ENCODE measurements at regions not wholly inside any gene's neighbourhood (a gene's known extent, or its start where the extent isn't known, plus 50 kb on each side); places are given as distances from the start of the nearest gene placed in this dataset.

DNA sequence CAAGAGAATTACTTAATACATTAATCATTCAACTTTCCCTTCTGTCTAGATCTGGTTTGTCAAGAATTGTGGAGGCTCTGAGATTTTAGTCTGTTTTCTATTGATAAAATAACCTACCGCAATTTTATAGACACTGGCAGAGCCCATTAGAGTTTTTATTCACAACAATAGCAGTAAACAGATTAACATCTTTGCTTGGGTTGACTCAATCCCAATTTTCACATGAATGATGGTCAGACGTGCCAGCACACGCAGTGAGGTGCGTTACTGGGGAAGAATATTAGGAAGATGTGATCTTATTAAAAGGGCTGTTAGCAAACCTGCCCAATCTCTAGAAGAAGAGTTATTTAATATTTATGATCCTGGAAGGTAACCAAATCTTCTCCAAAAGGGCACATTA lies 736.6 kb downstream of the MRPL39 start:
- no peak for TF ChIP-seq POLR2A (IDR thresholded peaks at IDR 0.05)
- TF ChIP-seq, protein P1, sequence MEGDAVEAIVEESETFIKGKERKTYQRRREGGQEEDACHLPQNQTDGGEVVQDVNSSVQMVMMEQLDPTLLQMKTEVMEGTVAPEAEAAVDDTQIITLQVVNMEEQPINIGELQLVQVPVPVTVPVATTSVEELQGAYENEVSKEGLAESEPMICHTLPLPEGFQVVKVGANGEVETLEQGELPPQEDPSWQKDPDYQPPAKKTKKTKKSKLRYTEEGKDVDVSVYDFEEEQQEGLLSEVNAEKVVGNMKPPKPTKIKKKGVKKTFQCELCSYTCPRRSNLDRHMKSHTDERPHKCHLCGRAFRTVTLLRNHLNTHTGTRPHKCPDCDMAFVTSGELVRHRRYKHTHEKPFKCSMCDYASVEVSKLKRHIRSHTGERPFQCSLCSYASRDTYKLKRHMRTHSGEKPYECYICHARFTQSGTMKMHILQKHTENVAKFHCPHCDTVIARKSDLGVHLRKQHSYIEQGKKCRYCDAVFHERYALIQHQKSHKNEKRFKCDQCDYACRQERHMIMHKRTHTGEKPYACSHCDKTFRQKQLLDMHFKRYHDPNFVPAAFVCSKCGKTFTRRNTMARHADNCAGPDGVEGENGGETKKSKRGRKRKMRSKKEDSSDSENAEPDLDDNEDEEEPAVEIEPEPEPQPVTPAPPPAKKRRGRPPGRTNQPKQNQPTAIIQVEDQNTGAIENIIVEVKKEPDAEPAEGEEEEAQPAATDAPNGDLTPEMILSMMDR (IDR thresholded peaks at IDR 0.05), result no peak

Measured in lower leg skin (tissue), 3 donors.